Spinal cord (tissue), 9 donors: ENCODE measurements at regions not wholly inside any gene's neighbourhood (a gene's known extent, or its start where the extent isn't known, plus 50 kb on each side); places are given as distances from the start of the nearest gene placed in this dataset.

Experiments
- DNase-seq, 6 donors: peaks; one replicate each; pipeline versions ENCODE4 v3.0.0 to v3.0.0-alpha.2; 2013 to 2015; ENCODE audit warnings: low spot score in 6 of 6, low read depth in 4 of 6
- H3K27ac ChIP-seq: one replicate; pipeline ENCODE4 v1.5.1; 2013; ENCODE audit warnings: low read depth, low read length, control low read depth
- H3K27me3 ChIP-seq: one replicate; pipeline ENCODE4 v1.6.1; 2013; ENCODE audit warnings: low read length; ENCODE audit not compliant: control insufficient read depth, insufficient read depth
- H3K36me3 ChIP-seq: one replicate; pipeline ENCODE4 v1.6.1; 2013; ENCODE audit warnings: low read length; ENCODE audit not compliant: control insufficient read depth, insufficient read depth
- H3K4me1 ChIP-seq: one replicate; pipeline ENCODE4 v1.6.1; 2013; ENCODE audit warnings: low read length; ENCODE audit not compliant: control insufficient read depth, insufficient read depth
- H3K4me3 ChIP-seq: one replicate; pipeline ENCODE4 v1.5.1; 2013; ENCODE audit warnings: low read depth, low read length, control low read depth
- H3K9me3 ChIP-seq: one replicate; pipeline ENCODE4 v1.6.1; 2013; ENCODE audit warnings: low read length; ENCODE audit not compliant: control insufficient read depth, insufficient read depth
- WGBS: methylation state at CpG from one replicate; pipeline ENCODE4 v1.1.5; 2013; ENCODE audit warnings: missing lambda C conversion rate; ENCODE audit not compliant: insufficient coverage; 5-methylcytosine and 5-hydroxymethylcytosine counted together
- donor health status: healthy.

DNA sequence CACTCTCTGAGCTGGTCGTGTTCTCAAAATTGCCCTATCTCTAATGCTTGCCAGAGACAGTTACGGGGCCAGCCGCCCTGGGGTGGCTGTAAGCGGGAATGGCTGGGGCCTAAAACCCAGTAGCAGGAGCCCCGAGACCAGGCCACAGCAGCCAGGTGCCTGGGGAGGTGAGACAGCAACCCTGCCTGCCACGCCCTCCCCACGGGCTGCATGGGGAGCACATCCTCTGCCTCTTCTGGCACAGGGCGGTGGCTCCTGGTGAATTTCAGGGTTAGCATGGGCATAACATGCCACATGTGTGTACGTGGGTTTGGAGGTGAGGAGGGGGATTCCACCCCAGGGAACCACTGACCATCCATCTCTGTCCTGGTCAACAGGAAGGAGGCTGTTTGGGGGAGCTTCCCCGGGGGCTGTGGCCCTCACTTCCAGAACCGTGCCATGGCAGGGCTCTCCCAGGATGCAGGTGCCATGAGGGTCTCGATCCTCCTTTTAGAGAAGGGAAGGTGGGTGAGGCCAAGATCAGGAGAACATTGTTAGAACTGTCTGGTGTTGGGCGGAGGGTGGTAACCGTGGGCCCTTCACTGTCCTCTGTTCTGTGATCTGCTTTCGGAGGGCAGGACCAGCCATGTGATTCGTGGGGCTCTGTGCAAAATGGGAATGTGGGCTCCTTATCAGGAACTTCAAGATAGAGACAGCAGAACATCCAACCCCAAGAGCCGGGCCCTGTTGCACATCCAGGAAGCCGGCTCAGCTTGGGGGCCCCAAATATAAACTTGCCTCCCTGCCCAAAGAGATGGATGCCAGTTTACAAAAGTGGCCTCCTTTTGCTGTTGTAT is 312.2 kb upstream of the DIO3 start:
- Histone ChIP-seq H3K4me1 (no peaks in the 10 kb centered on the region), H3K4me3 (no peak overlapping the region), H3K27me3 (no peaks in the 10 kb centered on the region), H3K9me3 (no peaks in the 10 kb centered on the region), H3K27ac (no peak overlapping the region), H3K36me3 (no peaks in the 10 kb centered on the region)
- DNase-seq = no peak
- WGBS = 96% methylated on average over 17 of the region's 18 CpGs

DNA sequence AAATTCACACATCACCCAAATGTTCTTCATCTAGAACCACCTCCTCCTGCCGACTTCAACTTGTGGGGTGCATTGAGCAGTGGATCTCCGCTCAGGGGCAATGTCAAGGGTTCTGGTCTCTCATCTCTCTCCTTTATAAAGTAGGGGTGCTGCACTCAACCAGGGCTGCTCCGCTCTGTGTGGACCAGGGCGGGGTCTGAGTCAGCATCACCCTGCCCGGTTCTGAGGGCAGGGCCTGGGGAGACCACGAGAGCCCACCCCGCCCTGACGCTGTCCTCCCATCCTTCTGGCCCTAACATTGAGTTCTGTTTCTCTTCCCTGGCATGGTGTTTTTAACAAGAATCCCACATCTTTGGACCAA is 311.6 kb upstream of the DIO3 start:
- no peak for DNase-seq
- H3K27ac ChIP-seq = no peak overlapping the region
- no peaks in the 10 kb centered on the region for H3K9me3 ChIP-seq
- H3K4me1 ChIP-seq = no peaks in the 10 kb centered on the region
- 94% methylated on average over 7 of the region's 8 CpGs for WGBS
- no peak overlapping the region for H3K4me3 ChIP-seq
- no peaks in the 10 kb centered on the region for H3K36me3 ChIP-seq
- no peaks in the 10 kb centered on the region for H3K27me3 ChIP-seq

DNA sequence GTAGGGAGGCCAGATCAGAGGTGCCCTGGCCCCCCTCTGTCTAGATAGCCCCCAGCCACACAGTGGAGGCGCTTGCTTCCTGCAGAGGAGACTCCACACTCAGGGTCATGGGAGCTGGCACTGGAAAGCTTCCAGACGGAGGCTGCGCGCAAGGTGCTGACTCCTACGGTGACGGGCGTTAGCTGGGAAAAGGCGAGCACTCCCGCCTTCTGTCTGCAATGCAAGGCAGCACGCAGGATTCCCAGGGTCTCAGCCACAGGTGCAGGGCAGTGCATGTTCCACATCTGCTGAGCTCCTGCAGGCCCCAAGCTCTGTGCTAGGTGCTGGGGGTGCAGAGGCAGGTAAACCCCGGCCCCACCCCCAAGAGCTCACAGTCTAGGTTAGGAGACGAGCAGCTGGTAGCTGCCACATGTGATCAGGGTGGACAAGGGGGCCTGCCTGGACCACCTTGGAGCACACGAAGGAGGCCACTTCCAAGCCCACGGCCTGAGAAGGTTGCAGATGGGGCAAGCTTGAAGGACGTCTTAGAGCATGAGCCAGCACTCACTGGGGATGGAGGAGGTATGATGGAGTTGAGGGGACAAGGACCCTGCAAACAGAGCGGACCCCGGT is 310.9 kb upstream of the DIO3 start:
- DNase-seq = no peak
- H3K9me3 ChIP-seq = no peaks in the 10 kb centered on the region
- 93% methylated on average over 15 of the region's 17 CpGs for whole genome bisulfite sequencing
- H3K4me3 ChIP-seq = no peak overlapping the region
- H3K27me3 ChIP-seq = no peaks in the 10 kb centered on the region
- H3K4me1 ChIP-seq = no peaks in the 10 kb centered on the region
- no peaks in the 10 kb centered on the region for H3K36me3 ChIP-seq
- H3K27ac ChIP-seq = no peak overlapping the region

DNA sequence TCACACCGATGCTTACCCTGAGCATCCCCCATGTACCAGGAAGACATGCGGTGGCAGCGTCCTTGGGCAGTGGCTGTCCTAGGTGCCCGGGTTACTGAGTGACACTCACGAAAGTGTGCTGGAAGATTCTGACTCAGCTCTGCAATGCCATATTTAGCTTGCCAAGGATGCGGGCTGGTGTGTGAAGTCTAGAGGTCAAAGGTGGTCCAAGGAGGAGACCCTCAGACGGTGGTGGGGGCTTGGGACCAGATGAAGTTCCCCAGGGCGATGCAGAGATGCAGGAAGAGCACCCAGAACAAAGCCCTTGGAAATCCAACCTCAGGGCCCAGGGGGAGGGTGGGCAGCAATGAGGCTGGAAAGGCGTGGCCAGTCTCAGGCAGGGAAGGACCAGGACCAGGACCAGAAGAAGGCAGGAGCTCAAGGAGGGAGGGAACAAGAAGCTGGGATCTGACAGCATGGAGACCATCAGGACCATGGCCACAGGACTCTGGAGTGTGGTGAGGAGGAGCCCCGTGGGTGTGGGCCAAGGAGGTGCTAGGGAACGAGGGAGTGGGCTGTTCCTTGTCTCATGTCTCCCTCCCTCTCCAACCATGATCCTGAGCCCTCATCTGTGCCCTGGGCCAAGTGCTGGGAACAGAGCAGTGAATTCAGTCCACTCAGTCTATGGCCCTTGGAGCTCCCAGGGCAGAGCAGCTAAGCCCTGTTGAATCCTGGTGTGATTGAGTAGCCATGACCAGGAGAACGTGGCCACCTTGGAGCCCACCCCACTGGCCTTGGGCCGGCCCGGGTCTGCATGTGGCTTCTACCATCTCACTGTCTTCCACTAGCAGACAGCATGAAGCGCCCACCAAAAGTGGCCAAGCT is 310.1 kb upstream of the DIO3 start:
- no peak for DNase-seq
- H3K4me1 ChIP-seq = no peaks in the 10 kb centered on the region
- no peak overlapping the region for H3K27ac ChIP-seq
- no peak overlapping the region for H3K4me3 ChIP-seq
- 90% methylated on average over 10 of the region's 15 CpGs for WGBS
- no peaks in the 10 kb centered on the region for H3K36me3 ChIP-seq
- H3K27me3 ChIP-seq = no peaks in the 10 kb centered on the region
- no peaks in the 10 kb centered on the region for H3K9me3 ChIP-seq

DNA sequence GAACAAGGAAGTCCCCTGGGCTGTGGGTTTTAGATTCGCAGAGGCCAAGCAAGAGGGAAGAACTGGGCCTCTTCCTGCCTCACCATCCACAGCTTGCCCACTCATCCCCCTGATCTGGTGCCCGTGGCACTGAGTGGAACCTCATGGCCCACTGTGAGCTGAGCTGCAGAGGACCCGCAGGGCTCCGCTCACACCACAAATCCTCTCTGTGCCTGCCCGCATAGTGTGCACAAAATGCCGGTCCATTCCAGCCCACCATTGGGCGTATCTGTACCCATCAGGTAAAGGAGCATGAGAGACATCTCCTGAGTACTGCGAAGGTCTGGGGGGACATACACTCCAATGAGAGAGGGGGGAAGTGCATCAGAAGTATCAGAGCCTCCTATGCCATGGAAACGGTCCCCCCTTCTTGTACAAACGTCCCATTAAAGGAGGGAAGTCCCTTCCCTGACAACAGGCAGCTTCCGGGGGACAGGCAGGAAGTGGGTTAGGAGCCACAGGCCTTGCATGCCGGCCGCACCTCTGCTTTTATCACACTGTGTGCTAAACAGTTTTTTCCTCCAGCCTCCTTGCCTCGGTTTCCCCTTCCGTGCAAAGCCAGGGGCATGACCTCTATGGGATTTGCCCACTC is 309.4 kb upstream of the DIO3 start:
- H3K4me1 ChIP-seq = no peaks in the 10 kb centered on the region
- 90% methylated on average over 14 of the region's 15 CpGs for WGBS
- no peaks in the 10 kb centered on the region for H3K36me3 ChIP-seq
- no peak for DNase-seq
- H3K9me3 ChIP-seq = no peaks in the 10 kb centered on the region
- no peak overlapping the region for H3K4me3 ChIP-seq
- no peaks in the 10 kb centered on the region for H3K27me3 ChIP-seq
- H3K27ac ChIP-seq = no peak overlapping the region

DNA sequence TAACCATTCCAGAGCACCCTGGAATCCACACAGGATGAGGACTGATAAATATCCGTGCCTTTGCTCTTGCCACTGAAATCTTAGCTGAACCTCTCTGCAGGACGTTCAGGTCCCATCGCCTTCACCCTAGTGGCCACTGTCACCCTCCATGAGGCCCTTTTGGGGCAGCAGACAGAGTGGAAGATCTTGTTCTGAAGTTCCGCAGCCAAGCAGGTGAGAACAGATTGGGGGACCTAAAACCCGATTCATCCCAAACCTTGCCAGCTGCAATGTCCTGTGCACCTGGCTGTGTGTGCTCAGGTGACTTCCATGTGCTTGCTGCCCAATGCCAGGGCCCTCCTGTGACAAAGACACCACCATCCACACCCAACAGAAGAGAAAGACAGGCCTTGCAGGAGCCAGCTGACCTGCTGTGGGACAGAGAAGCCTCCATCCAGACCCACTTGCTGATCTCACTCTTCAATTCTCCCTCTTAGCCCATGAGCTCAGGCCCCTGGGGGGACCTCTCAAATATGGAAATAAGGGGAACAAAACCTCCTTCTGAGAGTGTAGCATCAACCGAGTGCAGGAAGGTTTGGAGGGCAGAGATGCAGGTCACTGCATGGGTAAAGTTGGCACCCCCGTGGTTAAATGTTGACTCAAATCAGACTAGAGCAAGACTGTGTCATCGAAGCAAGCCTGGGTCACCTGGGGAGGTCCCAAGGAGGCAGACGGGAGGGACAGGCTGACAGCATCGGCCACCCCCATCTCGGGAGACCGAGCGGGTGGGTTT is 308.7 kb upstream of the DIO3 start:
- Histone ChIP-seq H3K27ac (no peak overlapping the region), H3K27me3 (no peaks in the 10 kb centered on the region), H3K4me1 (no peaks in the 10 kb centered on the region), H3K36me3 (no peaks in the 10 kb centered on the region), H3K9me3 (no peaks in the 10 kb centered on the region), H3K4me3 (no peak overlapping the region)
- no peak for DNase-seq
- WGBS = 86% methylated on average over 13 of the region's 13 CpGs

DNA sequence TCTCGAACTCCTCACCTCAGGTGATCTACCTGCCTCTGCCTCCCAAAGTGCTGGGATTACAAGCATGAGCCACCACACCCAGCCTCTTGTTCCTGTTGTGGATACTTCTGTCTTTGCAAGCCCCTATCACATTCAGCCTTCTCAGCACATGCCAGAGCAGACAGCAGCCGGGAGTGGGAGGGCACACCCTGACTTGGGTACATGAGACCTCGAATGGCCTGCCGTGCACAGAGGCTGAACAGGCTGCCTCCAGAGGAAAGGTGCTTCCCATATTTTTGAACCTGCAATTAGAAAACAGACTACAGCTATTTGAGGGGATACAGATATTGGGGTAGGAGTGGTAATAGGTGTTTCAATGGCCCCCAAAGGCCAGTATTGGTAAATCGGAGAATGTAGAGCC is 307.3 kb upstream of the DIO3 start:
- no peak for DNase-seq
- no peaks in the 10 kb centered on the region for H3K9me3 ChIP-seq
- H3K27ac ChIP-seq = no peak overlapping the region
- no peaks in the 10 kb centered on the region for H3K4me1 ChIP-seq
- no peaks in the 10 kb centered on the region for H3K27me3 ChIP-seq
- no peaks in the 10 kb centered on the region for H3K36me3 ChIP-seq
- 89% methylated on average over 5 of the region's 5 CpGs for WGBS
- H3K4me3 ChIP-seq = no peak overlapping the region

DNA sequence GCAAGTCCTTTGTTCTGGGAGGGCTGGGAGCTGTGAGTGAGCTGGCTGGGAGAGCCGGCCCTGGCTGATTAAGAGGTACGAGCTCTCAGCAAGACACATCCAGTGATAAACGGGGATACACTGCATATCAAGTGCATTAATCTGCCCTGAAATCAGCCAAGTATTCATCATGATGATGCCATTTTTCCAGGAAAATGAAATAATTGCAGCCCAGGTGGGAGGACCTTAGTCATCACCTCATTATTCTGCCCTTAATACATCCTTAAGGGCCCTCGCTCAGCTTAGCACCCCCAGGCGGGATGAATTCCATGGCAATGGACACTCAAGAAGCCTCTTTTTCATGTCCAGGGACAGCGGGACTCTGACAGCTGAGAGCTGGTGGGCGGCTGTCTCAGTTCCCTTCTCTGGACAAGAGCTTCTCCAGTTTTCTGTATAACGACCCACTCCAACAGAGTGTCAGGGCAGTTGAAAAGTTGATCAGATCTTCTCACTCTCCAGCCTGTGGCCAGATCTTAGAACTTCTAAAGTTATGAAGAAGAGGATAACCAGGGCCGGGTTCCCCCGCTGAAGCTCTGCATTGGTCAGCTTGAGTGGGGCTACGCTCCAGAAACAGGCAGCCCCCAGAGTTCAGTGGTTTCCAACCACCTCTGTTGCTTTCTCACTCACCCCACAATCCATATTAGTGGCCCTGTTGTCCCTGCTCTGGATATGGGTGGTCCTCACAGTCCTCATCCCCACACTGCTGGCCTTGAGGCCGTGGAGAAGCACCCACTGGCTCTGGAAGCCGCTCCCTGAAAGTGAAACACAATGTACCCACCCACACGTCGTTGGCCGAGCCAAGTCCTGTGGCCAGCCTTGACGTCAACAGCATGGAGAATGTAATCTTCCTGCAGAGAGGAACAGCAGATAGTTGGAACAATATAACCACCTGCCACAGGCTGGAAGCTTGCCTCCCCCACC is 306.2 kb upstream of the DIO3 start:
- WGBS = 89% methylated on average over 14 of the region's 17 CpGs
- no peaks in the 10 kb centered on the region for H3K27me3 ChIP-seq
- H3K9me3 ChIP-seq = no peaks in the 10 kb centered on the region
- no peak overlapping the region for H3K4me3 ChIP-seq
- no peak overlapping the region for H3K27ac ChIP-seq
- peak in 1 of 6 donors; percentile 63 for DNase-seq
- H3K4me1 ChIP-seq = no peaks in the 10 kb centered on the region
- H3K36me3 ChIP-seq = no peaks in the 10 kb centered on the region
